HG03175 (cell line): ENCODE measurements at regions not wholly inside any gene's neighbourhood (a gene's known extent, or its start where the extent isn't known, plus 50 kb on each side); places are given as distances from the start of the nearest gene placed in this dataset.

Experiments used
- ATAC-seq: cut with Tn5 transposase; IDR thresholded peaks from one replicate; pipeline ENCODE4 v1.9.1; 2021; ENCODE audit warnings: mild to moderate bottlenecking, moderate library complexity; ENCODE audit not compliant: unreplicated experiment

GRCh38 chr2:237167934-237168333 lies 82.2 kb downstream of the COPS8 start:
- ATAC-seq = no peak

- no peak for ATAC-seq
Observed at GRCh38 chr2:237170020-237170419, 84.3 kb downstream of the COPS8 start.

- no peak for ATAC-seq
Observed at GRCh38 chr2:237171396-237171795, 85.7 kb downstream of the COPS8 start.

- ATAC-seq = no peak
Observed at GRCh38 chr2:237171881-237172280, 86.2 kb downstream of the COPS8 start.

- no peak for ATAC-seq
Observed at GRCh38 chr2:237177052-237177451, 91.4 kb downstream of the COPS8 start.

- no peak for ATAC-seq
Observed at GRCh38 chr2:237177986-237178385, 92.3 kb downstream of the COPS8 start.

GRCh38 chr2:237178396-237178795 lies 92.7 kb downstream of the COPS8 start:
- no peak for ATAC-seq

GRCh38 chr2:237179161-237179560 lies 93.5 kb downstream of the COPS8 start:
- no peak for ATAC-seq

GRCh38 chr2:237180187-237180586 lies 94.5 kb downstream of the COPS8 start:
- no peak for ATAC-seq

- ATAC-seq = no peak
Observed at GRCh38 chr2:237180987-237181386, 95.3 kb downstream of the COPS8 start.

GRCh38 chr2:237181844-237182243 lies 96.2 kb downstream of the COPS8 start:
- no peak for ATAC-seq

- no peak for ATAC-seq
Observed at GRCh38 chr2:237182422-237183123, 96.9 kb downstream of the COPS8 start.

GRCh38 chr2:237184192-237184918 lies 98.7 kb downstream of the COPS8 start:
- no peak for ATAC-seq

GRCh38 chr2:237184919-237185552 lies 99.3 kb downstream of the COPS8 start:
- ATAC-seq = no peak

- no peak for ATAC-seq
Observed at GRCh38 chr2:237185553-237185925, 99.8 kb downstream of the COPS8 start.

- ATAC-seq = no peak
Observed at GRCh38 chr2:237189799-237190198, 104.1 kb downstream of the COPS8 start.

GRCh38 chr2:237190966-237191713 lies 105.5 kb downstream of the COPS8 start:
- no peak for ATAC-seq

GRCh38 chr2:237191714-237192081 lies 106.0 kb downstream of the COPS8 start:
- no peak for ATAC-seq

GRCh38 chr2:237192881-237193280 lies 107.2 kb downstream of the COPS8 start:
- no peak for ATAC-seq

GRCh38 chr2:237193436-237193835 lies 107.7 kb downstream of the COPS8 start:
- ATAC-seq = no peak

GRCh38 chr2:237194081-237194480 lies 108.4 kb downstream of the COPS8 start:
- ATAC-seq = no peak
